Stimulated activated CD8-positive, alpha-beta memory T cell treated with anti-CD3 and anti-CD28 coated beads, Interleukin-15, amount 100 ng/mL, for 24 hours (primary cell): ENCODE measurements at regions not wholly inside any gene's neighbourhood (a gene's known extent, or its start where the extent isn't known, plus 50 kb on each side); places are given as distances from the start of the nearest gene placed in this dataset.
"Not testable (repeated sequence)": the region's sequence is repeated elsewhere in the genome, so short reads cannot be mapped to it uniquely, and the experiment has no call there.

ENCODE experiments used
- DNase-seq: peaks from one replicate; pipeline ENCODE4 v3.0.0-alpha.2; 2020; ENCODE audit warnings: low read depth

DNA sequence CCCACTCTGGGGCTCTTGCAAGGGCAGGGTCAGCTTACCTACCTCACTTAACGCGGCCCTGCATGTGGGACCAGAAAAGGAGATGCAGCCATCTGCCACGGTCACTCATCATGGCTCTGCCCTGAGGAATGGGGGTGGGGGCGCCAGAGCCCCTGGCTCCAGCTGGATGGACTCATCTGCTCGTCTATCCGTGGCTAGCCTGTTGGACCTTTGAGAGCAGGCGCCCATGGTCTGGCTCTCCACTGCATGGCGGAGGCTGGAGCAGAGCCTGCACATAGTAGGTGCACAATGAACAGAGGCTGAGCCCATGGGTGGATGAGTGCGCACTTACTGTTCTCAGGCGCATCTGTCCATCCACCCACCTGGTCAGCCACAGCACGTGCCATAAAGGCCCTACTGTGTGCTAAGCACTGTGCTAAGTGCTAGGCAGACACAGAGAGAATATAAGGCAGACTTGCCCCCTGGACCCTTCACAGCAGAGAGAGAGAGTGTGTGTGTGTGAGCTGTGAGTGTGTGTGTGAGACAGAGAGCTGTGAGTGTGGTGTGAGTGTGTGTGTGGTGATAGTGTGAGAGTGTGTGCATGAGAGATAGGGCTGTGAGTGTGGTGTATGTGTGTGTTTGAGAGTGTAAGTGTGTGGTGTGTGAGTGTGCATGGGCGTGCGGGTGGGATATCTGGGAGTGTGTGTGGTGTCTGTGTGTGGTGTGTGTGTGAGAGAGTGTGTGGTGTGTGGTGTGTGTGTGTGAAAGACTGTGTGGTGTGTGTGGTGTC lies 151.3 kb downstream of the TFCP2L1 start:
- no peak for DNase-seq

DNA sequence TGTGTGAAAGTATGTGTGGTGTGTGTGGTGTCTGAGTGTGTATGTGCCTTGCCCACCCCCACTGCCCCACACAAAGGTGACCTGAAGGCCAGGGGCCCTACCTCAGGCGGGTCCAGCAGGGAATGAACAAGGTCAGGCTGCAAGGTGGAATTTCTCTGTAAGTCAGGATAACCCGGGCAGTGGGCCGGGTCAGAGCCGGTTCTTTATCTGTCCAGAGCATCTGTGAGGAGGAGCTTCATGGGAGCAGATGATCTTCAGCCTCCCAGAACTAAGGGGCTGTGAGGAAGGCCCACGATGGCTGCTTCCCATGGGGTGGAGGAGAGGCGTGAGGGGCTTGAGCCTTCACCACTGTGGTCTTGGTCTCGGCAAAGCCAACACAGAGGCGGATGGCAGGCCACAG lies 150.3 kb downstream of the TFCP2L1 start:
- DNase-seq = no peak

DNA sequence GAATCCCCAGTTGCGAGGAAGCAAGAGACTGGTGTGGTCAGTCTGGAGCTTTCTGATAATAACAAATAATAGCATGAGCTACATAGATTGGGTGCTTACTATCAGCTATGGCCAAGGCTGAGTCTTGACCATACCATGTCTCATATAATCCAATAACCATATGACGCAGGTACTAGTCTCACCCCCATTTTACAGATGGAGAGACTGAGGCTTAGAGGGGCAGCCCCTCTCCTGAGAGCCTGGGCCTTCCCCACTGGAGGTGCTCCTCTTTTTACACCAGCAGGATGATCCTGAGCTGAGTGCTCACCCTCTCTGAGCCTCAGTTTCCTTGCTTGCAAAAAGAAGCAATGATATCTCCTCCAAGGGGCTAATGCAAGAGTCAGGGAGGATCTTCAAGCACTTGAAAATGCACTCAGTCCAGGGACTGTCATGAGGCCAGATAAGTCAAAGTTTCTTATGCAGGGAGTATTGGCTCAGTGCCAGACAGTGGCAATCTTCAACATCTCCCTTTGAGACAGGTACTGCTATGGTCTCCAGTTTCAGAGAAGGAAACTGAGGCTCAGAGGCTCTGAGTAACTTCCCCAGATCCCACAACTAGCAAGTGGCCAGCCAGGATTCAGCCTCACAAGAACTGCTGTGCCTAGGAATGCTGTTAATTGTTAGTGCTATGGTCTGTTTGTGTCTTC lies 149.7 kb downstream of the TFCP2L1 start:
- no peak for DNase-seq

DNA sequence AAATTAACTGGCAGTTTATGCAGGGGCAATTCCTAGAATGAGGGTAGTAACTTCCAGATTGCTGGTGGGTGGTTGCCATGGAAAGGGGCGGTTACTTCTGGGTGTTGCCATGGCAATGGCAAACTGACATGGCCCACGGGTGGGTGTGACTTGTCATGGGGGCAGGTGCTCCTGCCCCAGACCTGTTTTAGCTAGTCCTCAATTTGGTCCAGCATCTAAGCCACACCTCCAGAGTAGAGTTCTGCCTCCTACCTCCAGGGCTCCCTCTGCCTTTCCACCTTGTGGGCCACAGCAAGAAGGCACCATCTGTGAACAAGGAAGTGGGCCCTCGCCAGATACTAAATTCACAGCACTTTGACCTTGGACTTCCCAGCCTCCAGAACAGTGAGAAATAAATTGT lies 148.7 kb downstream of the TFCP2L1 start:
- DNase-seq = no peak

DNA sequence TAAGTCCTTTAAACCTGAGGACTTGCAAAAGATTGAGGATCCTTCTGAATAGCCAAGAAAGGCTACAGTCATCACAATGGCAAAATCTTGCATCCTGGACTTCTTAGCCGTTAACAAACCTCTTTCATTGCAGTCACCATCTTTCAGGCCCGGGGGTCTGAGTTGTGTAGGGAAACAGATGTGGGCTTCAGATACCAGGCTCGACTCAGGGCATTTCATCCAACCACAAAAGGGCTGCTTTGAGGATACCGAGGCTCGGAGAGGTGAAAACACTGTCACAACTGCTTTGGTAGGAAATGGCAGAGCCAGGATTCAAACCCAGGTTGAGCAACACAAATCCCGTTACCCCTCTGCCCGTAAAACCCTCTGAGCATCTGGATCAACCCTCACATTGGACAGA lies 147.4 kb downstream of the TFCP2L1 start:
- DNase-seq = no peak

DNA sequence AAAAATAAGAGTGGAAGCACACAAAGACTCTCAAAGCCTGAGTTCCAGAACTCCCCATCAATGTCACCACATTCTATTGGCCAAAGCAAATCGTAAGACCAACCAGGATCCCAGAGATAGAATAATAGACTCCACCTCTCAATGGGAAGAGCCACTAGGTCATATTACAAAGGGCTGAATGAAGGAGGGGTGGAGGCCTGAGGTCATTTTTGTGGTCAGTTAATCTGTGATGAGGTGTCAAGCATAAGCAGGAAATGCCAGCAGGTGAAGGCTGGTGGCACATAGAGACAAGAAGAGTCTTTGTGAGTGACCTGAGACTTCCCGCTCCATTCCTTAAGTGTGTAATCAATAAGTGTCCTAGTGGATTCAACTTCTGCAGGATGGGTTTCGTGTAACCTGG lies 144.3 kb downstream of the TFCP2L1 start:
- no peak for DNase-seq

DNA sequence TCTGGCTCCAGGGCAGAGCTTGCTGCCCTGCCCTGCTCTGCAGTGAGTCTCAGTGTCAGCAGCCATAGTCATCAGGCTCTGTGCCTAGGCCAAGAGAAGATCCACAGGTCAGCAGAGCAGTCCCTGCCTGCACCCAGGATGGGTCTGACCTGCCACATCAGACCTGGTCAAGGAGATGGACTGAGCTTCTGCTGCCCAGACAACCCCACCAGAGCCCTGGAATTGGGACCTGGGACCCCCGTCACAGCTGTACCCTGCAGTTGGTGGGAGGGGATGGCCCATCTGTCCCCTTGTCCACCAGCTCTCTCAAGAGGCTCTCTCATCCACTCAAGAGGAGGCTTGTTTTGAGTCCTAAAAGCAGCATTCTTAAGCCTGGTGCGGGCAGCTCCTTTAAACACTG lies 142.6 kb downstream of the TFCP2L1 start:
- no peak for DNase-seq

DNA sequence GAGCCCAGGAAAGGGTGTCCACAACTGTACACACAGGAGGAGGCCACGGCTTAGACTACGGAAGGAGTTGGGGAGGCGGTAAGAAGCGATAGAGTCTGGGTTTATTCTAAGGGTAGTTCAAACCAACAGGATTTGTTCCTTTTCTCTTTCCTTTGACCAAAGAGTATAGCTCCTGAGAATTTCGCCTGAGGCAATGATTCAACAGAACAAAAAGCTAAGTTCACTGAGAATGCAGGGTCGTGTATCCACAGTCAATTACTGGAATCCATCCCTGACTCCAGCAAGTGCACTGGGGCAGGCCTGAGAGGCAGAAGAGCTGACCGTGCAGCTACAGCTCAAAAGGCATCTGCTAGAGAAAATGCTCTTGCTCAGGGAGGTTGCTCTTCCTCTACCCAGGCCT lies 140.9 kb downstream of the TFCP2L1 start:
- no peak for DNase-seq

DNA sequence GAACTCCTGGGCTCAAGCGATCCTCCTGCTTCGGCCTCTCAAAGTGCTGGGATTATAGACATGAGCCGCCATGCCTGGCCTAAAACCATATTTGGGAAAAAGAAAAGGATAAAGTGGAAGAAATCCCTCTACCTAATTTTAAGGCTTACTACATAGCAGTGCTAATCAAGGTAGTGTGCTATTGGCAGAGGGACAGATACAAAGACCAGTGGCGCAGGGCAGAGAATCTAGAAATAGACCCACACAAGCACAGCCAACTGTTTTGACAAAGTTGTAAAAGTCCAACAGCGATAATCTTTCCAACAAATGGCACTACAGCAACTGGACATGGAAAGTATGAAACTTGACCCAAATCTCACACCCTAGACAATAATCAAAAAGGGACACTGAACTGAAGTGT lies 138.4 kb downstream of the TFCP2L1 start:
- DNase-seq = no peak

DNA sequence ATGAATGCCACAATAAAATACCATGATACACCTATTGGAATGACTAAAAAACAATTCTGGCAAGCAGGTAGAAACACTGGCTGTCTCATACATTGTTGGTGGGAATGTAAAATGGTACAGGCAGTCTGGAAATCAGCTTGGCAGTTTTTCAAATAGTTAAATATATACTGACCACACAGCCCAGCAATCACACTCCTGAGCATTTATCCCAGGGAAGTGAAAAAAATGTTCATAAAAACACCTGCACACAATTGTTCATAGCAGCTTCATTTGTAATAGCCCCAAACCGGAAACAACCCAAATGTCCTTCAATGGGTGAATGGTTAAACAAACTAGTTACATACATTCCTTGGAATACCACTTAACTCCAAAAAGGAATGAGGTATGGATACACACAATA lies 137.2 kb downstream of the TFCP2L1 start:
- no peak for DNase-seq

DNA sequence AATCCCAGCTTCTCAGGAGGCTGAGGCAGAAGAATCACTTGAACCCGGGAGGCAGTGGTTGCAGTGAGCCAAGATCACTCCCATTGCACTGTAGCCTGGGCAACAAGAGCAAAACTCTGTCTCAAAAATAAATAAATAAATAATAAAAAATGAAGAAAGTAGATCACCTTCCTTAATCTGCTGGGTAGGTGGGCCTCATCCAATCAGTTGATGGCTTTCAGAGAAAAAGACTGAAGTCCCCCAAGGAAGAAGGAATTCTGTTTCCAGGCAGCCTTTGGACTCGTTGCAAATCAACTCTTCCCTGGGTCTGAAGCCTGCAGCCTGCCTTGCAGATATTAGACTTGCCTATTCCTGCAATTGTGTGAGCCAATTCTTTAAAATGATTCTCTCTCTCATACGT lies 136.5 kb downstream of the TFCP2L1 start:
- no peak for DNase-seq

DNA sequence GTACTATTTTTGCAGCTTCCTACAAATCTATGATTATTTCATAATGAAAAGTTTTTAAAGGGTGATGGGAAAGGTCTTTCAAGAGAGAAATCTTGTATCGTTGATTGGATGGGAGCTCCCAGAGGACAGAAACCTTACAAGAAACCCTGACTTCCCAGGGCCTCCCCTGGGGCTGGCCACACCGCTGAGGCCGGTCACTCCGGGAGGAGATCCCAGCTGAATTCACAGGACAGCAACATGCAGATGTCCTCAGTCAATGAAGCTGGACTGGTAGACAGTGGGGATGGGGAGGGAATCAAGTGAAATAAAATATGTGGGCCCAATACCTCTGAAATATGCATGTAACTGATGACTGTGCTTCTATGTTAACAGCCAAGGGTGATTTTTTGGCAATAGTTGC lies 135.6 kb downstream of the TFCP2L1 start:
- DNase-seq = no peak

DNA sequence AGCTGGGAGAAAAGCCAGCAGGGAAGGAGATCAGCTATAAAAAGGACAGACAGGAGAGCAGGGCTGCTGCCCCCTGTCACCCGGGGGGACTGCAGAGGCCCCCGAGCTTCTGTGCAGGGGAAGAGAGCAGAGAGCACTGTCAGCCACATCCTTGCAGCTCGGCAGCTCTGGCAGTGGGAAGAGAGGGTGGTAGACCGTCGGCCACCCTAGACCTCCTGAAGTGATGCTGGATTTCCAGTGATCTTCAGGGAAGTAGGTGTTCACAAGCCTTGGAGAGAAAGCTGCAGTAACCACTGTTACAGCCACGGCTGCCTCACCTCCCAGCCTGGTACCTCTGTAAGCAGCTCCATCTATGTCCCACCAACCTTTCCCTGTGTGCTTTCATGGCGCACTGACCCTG lies 134.9 kb downstream of the TFCP2L1 start:
- DNase-seq = no peak

DNA sequence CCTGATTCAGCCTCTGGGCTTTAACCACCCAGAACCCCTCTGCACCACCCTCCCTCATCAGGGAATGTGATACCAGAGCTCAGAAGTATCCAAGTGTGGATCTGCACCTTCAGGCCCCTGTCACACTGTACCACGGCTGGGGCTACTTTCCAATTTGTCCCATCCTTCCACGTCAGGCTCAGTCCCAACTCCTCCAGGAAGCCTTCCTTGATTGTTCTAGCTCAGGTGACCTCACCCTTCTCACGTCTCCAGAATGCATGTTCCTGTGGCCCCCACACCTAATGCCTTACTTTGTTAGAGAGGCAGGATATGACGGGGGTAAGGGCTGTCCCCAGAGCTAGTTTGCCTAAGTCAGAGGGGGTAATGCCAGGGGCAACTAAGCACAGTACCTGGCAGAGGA lies 134.3 kb downstream of the TFCP2L1 start:
- no peak for DNase-seq

DNA sequence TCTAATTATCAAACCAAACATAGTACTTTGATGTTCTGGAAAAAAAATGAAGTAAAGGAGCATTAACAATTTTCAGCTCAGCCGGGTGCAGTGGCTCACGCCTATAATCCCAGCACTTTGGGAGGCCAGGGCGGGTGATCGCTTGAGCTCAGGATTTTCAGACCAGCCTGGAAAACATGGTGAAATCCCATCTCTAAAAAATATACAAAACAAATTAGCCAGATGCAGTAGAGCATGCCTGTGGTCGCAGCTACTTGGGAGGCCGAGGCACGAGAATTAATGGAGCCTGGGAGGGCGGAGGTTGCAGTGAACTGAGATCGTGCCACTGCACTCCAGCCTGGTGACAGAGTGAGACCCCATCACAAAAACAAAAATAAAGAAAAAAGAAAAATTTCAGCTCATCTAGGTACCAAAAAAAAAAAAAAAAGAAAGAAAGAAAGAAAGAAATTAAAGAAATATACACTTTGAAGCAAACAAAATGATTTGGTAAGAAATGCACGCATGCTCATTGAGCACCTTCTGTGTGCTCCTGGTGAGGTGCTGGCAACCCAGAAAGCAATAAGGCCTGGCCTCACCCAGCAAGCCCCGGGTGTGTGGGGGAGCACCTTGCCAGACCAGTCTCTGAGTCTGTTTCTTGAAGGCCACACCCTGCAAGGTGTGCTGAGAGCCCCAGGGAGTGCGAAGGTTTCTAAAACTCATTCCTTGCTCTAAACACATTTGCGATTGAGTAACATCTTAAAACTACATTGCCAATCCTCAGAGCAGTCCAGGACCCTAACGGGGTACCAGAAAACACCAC lies 133.5 kb downstream of the TFCP2L1 start:
- no peak for DNase-seq

DNA sequence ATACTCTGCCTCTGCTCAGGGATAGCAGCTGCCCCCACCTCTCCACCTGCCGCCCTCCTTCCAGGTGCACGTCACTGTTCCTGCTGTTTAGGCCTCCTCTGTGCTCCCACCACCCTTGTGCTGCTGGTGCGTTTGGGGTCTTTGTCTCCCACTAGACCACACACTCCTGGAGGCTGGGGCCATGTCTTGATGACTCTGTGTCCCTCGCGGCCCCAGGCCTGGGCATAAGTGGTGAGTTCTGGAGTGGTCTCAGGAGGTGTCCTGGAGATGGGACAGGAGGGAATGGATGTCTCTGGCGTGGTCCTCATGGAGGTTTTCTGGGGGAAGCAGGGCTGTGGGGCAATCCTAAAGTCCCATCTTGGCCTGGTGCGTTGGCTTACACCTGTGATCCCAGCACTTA lies 132.1 kb downstream of the TFCP2L1 start:
- DNase-seq = no peak

DNA sequence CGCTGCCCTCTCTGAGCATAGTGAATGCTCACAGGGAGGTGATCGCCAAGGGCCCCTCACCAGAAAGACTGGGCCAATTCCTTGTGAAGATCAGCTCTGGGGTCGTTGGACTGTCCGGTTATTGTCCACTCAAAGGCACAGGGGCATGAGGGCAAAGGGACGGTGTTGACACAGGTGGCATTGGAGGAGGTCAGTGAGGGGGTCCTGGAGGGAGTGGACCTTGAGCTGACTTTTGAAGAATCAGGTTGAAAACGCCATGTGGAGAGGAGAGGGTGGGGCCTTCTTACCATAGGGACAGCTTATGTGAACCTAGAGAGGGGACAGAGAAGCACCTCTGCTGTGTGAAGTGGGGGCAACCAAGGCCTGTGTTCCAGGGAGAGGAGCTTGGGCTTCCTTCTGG lies 131.5 kb downstream of the TFCP2L1 start:
- DNase-seq = no peak

DNA sequence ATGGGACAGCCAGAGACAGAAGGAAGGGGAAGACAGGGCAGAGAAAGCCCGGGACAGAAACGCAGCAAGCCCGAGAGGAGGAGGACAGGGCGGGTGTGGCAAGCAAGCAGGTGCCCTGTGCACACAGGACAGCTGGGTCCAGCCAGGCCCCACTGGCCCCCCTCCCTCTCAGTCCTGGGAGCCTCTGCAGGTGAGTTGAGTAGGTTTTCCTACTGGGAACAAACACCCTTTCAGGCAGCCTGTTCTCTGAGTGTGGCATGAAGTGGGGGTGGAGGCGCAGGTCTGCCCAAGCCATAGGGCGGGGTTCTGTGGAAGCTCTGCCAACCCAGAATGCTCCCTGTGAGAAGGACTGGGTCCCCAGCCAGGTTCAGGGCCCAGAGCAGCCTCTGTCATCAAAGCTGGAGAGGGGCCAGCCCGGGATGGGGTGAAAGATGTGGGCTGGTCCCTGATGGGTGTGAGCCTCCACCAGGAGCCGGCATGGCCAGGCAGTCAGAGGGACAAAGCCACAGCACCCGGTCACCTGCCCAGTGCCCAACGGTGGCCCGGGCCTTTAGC lies 129.4 kb downstream of the TFCP2L1 start:
- DNase-seq = no peak

DNA sequence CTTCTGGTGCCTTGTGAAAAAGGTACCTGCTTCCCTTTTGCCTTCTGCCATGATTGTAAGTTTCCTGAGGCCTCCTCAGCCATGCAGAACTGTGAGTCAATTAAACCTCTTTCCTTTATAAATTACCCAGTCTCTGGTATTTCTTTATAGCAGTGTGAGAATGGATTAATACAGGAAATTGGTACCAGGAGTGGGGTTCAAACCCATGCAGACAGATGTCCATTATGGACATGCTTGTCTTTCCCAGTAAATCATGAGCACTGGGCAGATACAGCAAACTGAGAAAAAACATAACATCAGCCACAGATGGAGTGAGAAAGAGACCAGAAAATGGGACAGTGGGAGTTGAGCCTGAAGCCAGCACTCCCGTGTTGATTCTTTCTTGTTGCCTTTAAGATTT lies 127.5 kb downstream of the TFCP2L1 start:
- not testable (repeated sequence) for DNase-seq

DNA sequence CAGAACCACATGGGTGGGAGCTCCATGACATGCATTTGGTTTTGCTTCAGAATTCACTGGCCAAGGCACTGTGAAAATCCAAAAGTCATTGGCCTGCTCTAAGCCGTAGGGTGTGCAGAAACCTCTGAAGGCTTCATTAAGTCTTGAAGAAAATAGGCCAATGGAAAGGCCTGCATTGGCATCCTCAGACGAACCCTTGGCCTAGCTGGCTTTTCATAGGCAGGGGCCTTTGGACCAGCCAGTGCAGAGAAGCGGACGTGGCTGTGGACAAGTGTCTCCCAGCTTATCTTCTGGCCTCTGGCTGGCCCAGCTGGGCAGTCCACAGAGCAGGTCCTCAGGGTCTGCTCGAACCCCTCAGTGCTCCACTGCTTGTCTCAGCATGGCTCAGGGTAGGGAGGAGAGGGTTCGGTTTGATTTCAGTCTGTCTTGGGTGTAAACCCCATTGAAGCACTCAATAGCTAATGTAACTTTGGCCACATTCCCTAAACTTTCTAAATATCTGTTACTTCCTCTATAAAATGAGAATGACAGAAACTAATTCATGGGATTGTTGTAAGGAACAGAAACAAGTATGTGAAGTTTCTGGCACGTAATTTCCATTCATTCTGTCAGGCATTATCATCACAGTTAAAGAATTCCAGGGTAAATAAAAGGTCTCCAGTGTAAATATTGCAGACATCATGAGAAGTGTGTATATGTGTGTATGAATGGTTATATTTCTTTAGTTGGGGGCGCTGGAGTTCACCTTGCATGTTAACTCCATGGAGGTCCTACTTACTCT lies 125.5 kb downstream of the TFCP2L1 start:
- DNase-seq = no peak

DNA sequence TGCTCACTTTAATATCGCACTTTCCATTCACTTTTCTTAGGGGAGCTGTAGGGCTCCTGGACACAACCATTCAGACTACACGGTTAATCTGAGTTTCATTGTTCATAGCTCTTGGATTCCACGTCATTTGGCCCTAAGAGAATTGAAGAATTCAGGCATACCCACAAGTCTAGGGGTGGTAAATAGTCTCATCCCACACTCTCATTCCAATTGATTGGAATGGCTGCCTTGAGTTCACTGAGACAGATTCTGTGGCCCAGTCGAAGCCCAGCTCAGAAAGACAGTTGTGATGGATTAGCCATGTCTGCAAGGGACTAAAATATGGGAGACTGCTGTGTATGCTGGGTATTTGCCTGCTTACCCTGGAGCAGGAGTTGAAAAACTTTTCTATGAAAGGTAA lies 124.6 kb downstream of the TFCP2L1 start:
- no peak for DNase-seq

DNA sequence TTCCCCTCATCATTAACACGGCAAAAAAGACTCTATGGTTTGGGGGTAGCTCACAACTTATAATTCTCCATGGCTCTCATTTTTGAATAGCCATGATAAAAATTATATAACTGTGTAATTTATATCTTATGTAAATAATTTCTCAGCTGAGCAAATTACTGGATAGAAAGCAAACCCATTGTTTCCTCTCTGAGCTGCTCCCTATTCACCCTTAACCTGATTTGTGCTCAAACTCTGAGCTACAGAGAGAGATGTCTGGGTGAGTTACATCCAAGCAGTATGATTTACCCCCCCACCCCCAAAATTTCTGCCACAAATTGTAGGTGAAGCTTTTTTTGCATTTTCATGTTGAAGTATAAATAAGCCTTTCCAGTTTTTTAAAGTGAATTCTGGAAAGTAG lies 123.7 kb downstream of the TFCP2L1 start:
- no peak for DNase-seq
